ENCODE measurements at regions not wholly inside any gene's neighbourhood (a gene's known extent, or its start where the extent isn't known, plus 50 kb on each side); places are given as distances from the start of the nearest gene placed in this dataset.

DNA sequence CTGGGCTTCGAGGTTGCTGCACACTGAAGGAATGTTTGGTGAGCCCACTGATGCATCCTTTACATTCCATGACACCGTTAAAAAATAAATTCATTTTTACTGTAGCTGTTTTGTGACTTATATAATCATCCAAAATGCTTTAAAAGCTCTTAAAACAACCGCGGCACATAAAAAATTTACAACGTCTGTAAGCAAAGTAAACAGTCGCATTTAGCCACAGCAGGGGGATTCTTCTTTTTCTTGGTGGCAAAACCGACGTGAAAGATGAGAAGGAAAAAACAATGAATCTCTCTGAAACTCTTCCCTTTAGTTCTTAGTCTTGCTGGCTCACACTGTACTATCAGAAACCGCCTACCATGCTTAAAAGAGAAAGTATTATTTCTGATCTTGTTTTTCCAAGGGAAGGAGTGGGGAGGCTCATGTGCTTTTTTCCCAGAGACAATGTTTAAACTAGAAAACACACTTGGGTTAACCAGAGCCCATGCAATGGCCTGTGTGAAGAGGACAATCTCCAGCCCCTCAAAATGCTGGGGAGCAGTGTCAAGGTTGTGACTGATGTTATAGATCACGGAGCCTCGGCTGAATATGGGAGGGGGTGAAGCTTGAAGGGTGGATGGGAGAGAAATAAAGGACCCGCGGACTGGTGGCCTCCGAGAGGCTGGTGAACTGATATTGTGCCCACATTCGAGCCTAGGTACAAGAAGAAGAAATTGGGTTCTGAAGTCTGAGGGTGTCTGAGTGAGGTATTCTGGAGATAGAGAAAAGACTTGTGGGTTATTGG is 91.1 kb downstream of the IRF8 start:
- DNase-seq (ENCODE audit: low read depth in 2 of 3, low spot score in 2 of 3) = no peak

DNA sequence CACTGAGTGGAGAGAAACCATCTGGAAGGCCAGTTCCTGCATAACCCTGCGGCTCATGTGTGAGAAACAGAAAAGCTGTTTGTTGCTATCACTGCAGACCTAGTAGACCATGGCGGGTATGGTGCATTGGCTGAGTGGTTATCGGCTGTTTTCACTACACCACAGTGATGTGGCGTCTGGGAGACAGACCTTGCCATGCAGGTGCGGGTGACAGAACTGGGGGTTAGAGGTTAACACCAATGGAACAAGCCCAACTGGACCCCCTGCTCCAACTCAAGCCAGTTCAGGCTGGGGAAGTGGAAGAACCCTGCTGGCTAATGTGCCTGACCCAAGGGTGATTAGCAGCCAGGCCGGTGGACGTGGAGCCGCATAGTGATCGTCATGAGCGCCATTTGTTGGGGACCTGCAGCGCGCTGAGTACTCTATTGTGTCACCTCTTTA is 91.9 kb downstream of the IRF8 start:
- no peak for DNase-seq (ENCODE audit: low read depth in 2 of 3, low spot score in 2 of 3)

DNA sequence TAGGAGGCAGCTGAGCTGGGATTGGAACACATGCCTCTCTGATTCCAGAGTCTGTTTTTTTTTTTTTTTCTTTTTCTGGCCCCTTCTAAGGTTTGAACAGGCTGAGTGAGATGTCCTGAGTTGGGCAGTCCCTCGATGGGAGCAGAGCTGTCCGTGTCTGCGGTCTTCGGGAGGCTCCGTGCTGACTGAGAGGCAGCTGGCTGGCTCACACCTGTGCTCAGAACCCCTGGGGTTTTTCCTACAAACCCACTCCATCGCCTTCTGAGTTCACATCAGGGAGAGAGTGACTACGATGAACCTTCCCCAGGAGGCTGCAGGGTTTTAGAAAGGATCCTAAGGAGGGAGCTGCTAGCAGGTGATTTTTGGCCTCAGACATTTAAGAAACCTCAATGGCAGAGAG is 92.5 kb downstream of the IRF8 start:
- no peak for DNase-seq (ENCODE audit: low read depth in 2 of 3, low spot score in 2 of 3)

DNA sequence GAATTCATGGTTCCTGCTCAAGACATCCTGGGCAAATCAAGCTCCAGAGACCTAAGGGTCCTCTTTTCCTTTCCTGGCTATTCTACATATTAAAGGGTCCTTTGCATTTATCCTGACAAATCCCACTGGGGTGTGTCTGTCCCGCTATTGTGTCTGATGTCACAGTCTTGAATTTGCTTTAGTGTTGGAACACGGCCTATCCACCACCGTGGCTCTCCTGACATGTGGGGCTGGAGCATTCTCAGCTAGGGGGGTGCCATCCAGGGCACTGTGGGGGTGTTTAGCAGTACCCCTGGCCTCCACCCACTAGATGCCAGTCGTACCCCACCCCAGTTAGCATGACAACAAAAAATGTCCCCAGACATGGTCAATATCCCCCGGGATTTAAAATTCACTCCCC is 92.9 kb downstream of the IRF8 start:
- DNase-seq (ENCODE audit: low read depth in 2 of 3, low spot score in 2 of 3) = no peak

DNA sequence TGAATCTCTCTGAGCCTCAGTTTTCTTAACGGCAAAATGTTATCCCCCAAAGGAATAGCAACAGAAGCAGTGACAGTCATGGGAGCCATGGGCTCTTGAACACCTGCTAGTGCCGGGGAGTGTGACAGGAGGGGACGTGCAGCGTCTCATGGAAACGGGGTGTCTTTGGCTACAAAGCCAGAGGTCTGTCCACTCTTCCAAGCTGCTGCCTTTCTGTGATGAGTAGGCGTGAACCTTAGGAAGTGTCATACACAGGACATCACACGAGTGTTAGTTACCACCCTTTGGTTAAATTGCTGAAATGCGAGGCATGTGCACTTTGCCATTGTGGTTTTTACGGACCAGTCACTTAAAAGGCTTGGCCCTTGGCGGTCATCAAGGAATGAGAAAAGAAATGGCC is 93.4 kb downstream of the IRF8 start:
- DNase-seq (ENCODE audit: low read depth in 2 of 3, low spot score in 2 of 3) = no peak

DNA sequence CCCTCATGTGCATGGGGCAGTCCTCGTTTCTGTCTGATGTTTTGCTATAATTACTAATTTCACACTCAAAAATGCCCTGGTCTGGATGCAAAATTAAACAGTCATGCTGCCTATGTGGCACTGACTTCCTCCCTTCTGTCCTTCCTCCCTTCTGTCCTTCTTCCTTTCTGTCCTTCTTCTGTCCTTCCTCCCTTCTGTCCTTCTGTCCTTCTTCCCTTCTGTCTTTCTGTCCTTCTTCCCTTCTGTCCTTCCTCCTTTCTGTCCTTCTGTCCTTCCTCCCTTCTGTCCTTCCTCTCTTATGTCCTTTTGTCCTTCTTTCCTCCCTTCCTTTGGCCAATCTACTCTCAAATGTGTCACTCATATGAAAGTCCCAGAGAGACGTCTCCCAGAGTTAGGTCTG is 93.8 kb downstream of the IRF8 start:
- DNase-seq (ENCODE audit: low read depth in 2 of 3, low spot score in 2 of 3) = no peak

DNA sequence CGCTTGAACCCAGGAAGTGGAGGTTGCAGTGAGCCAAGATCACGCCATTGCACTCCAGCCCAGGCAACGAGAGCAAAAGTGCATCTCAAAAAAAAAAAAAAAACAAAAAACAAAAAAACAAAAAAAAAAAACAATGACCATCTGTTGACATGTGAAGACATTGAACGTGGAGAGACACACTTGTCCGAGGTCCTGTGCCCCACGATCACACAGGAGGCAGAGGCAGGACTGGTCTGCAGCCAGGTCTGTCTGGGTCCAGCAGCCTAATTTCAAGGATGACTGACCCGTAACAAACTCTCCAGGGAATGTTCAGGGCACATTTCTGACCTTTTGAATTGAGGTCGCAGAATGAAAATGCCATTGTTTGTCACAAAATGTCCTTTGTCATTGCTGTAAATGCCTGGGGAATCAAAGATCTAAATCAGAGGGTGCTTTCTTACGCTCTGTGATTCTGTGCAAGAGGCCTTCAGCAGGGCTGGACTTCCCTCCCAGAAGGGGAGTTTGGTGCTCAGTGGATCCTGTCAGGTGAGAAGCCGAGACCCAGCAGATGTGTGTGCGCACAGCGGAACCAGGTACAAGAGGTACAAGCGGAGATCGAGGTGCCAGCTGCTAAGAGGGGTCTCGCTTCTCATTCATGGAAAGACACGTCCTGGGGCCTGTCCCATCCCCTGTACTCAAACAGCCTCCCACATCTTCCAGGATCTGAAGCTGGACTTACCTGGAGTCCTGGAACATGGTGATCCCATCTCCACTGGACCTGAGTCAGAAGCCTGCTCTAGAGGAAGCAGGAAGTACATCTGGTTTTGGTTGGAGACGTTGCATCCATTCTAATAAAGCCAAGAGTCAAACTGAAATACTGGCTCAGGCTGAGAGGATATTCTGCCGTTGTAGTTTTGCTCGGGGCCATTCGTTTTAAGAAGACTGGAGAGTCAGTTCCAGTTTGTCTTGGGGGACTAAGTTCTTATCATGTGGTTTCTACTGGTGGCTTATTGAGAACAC is 95.8 kb downstream of the IRF8 start:
- DNase-seq (ENCODE audit: low read depth in 2 of 3, low spot score in 2 of 3) = no peak

DNA sequence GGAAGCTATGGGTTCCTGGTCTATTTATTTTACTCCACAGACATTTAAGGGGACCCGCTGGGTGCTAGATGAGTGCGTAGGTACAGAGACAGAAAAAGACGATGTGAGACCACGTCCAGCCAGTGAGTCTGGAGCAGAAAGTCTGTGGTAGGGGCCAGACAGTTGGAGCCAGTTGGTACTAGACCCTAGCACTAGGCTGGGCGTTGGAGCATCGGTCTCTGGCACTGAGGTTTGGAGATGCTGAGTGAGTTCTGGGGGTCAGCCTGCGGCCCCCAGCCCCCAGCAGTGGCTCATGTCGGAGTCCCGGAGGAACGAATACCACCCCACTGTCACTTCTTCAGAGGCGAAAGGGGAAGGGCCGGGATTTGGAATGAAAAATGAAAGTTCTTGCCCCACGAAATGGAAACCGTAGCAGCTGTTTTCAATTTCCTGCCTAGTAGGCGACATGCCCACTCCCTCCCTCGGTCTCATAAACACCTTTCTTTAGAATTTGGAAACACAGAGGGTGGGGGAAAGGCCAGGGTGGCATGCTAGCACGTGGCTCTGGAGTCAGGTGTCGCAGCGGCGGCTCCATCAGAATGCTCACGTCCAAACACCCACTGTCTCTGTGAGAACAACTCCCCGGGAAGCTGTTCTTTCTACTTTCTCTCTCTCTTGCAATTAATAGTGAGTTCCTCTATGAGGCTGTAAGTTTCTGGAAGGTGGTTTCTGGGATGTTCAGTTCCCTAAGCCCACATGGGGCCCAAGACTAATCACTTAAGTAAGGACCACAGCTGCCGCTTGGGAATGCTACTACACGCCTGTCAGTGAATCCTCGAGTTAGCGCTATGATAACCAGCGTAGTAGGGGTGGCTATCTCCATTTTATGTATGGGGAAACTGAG is 96.8 kb downstream of the IRF8 start:
- no peak for DNase-seq (ENCODE audit: low read depth in 2 of 3, low spot score in 2 of 3)

DNA sequence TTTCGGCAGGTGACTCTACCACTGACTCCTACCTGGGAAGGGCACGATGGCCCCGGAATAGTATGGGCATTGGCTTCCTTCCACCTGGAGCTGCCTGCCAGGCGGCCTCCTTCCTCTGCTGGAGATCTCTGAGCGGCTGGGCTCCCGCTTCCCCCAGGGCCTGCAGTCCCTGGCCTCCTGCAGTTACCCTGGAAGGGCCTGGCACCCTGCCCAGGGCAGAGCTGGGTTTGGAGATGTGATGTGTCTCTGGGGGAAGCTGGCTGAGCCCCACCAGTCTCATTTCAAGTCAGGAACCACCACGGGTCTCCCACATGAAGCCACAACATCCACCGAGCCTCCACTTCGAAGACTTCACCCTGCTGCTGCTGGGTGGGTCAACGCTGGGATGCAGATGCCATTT is 97.9 kb downstream of the IRF8 start:
- DNase-seq (ENCODE audit: low read depth in 2 of 3, low spot score in 2 of 3) = no peak

DNA sequence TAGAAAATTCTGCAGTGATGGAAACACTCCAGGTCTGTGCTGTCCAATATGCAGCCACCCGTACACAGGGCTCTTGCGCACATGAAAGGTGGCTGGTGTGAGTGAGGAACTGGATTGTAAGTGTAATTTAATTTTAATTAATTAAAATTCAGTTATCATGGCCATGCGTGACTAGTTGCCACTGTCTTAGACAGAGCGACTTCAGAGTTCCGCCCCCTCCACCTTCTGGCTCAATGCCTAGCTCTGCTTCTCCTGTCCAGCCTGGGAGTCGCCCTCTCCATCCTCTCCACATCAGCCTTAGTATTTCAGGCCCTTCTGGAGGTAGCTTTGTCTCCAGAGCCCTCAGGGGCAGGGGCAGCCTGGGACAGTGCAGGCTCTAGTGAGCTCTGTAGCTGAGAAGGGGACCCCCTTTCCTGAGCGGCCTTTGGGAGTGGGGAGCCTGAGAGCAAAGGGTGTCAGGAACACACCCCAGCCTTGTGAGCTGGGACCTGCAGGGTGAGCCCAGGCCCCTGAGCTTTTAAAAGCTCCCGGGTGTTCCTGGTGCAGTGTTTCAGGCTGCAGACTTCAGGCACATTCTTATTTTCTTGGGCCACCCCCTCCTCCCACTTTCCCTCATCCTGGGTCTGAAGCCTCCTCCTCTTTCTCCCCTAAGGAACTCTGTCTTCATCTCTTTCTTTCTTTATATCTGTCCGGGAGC is 99.4 kb downstream of the IRF8 start:
- DNase-seq (ENCODE audit: low read depth in 2 of 3, low spot score in 2 of 3) = no peak

DNA sequence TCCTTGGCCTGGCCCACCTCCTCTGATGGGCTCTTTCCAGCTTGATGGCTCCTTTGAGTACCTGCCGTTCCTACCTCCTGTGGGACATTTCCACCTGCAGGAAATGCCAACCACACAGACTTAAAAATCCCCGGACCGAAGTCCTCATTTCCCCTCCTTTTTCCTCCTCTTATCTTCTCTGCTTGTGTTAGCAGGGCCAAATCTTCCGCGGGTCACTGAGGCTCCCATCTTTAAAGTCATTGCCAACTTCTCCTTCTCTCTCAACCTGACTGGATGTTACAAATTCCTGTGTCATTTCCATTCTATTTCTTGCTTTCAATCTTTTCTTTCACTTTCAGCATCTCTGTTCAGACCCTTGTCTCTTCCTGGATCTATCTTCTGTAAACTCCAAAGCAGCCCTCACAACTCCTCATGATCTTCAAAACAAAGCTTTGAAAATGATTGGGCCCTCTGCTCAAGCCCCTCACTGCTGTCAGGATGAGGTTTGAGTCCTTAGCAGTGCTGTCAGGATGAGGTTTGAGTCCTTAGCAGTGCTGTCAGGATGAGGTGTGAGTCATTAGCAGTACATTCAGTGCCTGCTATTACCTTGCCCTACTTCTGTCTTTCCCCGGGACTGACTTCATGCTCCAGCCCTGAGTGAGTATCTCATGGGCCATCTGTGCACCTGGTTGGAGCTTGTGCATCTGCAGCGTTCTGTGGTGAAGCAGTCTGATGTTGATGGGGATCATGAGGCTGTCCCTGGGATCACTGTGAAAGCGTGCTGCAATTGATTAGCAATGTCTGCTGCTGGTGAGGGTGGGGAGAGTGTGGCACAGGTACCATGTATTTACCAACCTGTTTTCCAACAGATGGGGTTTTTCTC is 100.1 kb downstream of the IRF8 start:
- DNase-seq (ENCODE audit: low read depth in 2 of 3, low spot score in 2 of 3) = no peak

DNA sequence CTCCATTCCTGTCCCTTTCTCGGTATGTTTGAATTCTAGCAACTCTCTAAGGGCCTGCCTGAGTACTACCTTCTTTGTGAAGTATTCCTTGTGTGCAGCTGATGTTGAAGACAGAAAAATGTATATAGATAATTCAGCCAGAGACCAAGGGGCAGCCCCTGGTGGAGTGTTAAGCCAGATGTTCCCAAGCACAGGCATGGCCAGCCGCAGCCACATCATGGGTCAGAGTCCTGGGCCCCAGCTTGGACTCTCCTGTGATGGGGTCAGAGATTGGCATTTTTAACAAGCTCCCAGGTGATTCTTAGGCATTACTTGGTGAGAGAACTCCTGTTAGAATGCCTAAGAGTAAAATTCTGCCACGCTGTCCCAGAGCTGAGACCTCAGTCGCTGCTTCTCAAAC is 100.8 kb downstream of the IRF8 start:
- DNase-seq (ENCODE audit: low read depth in 2 of 3, low spot score in 2 of 3) = no peak

DNA sequence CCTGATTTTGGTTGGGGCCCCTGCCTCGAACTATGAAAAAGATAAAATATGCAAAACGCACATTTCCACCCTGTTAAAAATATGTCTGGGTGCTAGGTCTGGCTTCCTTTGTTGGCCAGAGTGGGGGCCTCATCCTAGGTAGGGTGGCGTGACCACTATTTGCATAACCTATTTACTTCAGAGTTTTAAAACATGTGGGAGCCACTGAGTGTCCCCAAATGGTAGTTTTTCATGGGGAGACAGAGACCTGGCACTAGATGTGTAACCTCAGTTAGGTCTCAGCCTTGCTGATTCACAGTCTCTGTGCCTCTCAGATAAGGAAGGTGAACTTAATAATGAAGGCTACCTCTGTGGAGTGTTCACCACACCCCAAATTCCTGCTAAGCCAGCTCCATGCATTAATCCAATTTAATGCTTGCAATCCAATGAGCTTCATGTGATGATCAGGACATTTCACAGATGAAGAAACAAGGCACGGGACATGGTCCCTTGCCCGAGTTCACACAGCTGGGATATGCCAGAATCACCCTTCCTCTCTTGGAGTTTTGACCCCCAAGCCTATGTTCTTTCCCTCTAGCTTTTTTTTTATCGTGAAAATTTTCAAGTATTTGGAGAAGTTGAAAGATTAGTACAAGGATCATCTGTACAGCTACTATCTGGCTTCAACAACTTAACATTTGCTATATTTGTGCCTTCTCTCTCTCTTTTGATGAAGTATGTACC is 103.4 kb downstream of the IRF8 start:
- no peak for DNase-seq (ENCODE audit: low read depth in 2 of 3, low spot score in 2 of 3)

DNA sequence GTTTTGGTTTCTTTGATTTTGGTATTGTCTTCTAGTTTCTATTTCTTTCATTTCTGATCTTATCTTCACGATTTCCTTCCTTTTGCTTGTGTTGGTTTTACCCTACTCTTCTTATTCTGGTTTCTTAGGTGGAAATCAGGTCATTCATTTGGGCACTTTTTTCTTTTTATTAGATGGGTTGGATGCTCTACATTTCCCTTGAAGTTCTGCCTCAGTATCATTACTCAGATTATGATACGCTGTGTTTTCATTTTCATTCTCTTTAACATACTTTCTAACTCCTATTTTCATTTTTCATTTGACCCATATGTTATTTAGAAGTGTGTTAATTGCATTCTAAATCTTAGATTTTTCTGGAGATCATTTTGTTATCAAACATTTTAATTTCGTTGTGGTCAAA is 108.6 kb downstream of the IRF8 start:
- DNase-seq (ENCODE audit: low read depth in 2 of 3, low spot score in 2 of 3) = no peak

DNA sequence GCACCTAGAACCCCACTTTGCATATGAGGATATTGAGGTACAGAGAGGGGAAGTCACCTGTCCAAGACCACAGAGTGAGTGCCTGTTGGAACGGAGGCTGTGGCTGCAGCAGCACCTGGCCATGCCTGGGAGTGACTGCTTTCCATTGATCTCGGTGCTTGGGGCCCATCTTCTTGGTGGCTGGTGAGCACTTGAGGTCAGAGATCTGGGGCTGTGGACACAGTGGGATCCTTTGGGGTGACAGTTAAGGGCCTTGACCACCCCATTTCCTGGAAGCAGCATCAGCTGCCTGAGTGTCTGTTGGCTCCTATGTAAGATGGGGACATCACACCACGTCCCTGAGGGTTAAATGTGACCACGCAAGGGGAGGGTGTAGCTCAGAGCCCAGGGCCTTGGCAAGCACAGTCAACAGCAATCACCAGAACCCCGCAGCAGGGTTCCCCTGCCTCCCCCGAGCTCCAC is 111.7 kb downstream of the IRF8 start:
- DNase-seq (ENCODE audit: low read depth in 2 of 3, low spot score in 2 of 3) = no peak

DNA sequence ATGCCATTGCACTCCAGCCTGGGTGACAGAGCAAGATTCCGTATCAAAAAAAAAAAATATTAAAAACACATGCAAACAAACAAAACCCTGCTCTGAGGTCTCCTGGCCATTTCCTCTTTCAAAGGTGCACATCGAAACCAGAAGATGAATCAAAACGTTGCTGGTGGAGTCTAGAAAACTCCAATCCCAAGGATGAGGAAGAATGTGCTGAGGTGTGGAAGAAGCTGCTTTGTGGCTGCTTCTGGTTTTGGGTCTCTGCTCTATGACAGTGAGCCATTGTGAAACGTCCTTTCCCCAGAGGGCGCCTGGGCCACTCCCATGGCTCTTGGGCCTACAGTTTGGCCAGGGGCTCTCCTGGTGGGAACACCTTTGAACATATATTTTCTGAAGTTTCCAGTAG is 112.6 kb downstream of the IRF8 start:
- no peak for DNase-seq (ENCODE audit: low read depth in 2 of 3, low spot score in 2 of 3)

DNA sequence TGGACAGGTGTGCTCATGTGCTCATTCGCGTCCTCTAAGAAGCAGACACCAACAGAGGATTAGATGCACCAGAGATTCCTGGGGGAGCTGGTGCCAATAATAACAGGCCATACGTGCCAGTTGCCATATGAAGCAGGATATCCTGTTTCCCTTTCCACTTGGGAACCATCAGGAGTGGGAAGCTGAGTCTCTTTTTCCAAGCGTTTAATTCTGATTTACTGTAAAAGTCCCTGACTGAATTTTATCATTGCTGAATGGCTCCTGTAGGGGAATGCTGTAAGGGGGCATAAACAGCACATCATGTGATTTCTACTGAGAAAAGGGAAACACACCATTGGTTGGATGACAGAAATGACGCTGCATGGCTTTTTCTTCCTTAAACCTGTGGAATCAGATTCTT is 113.3 kb downstream of the IRF8 start:
- no peak for DNase-seq (ENCODE audit: low read depth in 2 of 3, low spot score in 2 of 3)

DNA sequence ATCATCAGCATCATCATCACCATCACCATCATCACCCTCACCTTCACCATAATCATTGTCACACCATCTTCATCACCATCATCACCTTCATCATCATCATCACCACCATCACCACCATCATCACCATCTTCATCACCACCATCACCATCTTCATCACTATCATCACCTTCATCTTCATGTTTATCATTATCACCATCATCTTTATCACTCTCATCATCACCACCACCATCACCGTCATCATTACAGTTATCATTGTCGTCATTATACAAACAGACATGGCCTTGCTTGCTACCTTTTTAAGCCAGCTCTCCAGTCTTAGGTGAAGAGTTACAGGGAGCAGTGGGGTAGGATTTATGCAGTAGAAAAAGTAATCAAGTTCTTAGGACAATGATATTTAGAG is 114.9 kb downstream of the IRF8 start:
- DNase-seq (ENCODE audit: low read depth in 2 of 3, low spot score in 2 of 3) = no peak

DNA sequence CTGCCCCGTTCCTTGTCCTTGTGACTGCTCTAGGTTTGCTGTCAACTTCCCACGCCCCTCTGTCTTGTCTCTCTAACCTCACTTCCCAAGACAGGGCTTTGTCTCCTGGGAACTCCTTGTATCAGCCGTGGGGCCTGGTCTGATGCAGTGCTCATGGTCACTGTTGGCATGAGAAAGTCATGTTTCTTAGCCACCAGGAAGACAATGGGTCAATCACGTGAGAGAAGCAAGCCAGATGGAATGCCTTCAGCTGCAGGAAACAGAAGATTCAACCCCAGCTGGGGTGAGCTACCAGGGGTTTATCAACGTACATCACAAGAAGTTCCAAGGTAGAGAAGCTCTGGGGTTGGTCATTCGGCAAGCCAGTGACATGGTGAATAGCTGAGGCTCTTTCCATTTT is 116.6 kb downstream of the IRF8 start:
- DNase-seq (ENCODE audit: low read depth in 2 of 3, low spot score in 2 of 3) = no peak

Measured in activated CD8-positive, alpha-beta memory T cell treated with anti-CD3 and anti-CD28 coated beads for 48 hours (primary cell).